ENCODE measurements at regions not wholly inside any gene's neighbourhood (a gene's known extent, or its start where the extent isn't known, plus 50 kb on each side); places are given as distances from the start of the nearest gene placed in this dataset.

- no peak for TF ChIP-seq CTCF (conservative IDR thresholded peaks at IDR 0.05; ENCODE audit: low read depth, low read length)
- TF ChIP-seq EZH2phosphoT487 (IDR thresholded peaks at IDR 0.05; ENCODE audit: borderline replicate concordance, low read length): no peak
Measured at GRCh38 chrX:97787849-97788248, 904.1 kb downstream of the RPA4 start.
